HEK293 (cell line): ENCODE measurements at regions not wholly inside any gene's neighbourhood (a gene's known extent, or its start where the extent isn't known, plus 50 kb on each side); places are given as distances from the start of the nearest gene placed in this dataset.

ENCODE experiments used
- CTCF ChIP-seq: fragments of 450-650 bp; formaldehyde crosslinking; IDR thresholded peaks from 2 replicates; pipeline ENCODE4 v1.5.1; 2016; ENCODE audit warnings: missing biosample characterization, missing genetic modification characterization
- FEZF1 ChIP-seq: fragments of 450-650 bp; formaldehyde crosslinking; IDR thresholded peaks from 2 replicates; pipeline ENCODE4 v1.5.1; 2016; ENCODE audit warnings: missing biosample characterization, missing genetic modification characterization
- YY1 ChIP-seq: fragments of 450-650 bp; formaldehyde crosslinking; IDR thresholded peaks from 2 replicates; pipeline ENCODE4 v1.5.1; 2018; ENCODE audit warnings: missing biosample characterization, missing genetic modification characterization
- ZNF169 ChIP-seq: fragments of 450-650 bp; formaldehyde crosslinking; IDR thresholded peaks from 2 replicates; pipeline ENCODE4 v1.5.1; 2016; ENCODE audit warnings: missing biosample characterization, missing genetic modification characterization
- ZNF426 ChIP-seq: fragments of 450-650 bp; formaldehyde crosslinking; IDR thresholded peaks from 2 replicates; pipeline ENCODE4 v1.5.1; 2017; ENCODE audit warnings: missing biosample characterization, missing genetic modification characterization, mild to moderate bottlenecking, inconsistent platforms, moderate library complexity
- ZNF580 ChIP-seq: fragments of 450-650 bp; formaldehyde crosslinking; IDR thresholded peaks from 2 replicates; pipeline ENCODE4 v1.5.1; 2016; ENCODE audit warnings: missing biosample characterization, missing genetic modification characterization

- TF ChIP-seq CTCF (tag by site-specific recombination) (no peak), ZNF580 (tag by site-specific recombination) (no peak), YY1 (tag by site-specific recombination) (no peak), ZNF426 (tag by site-specific recombination) (no peak), FEZF1 (tag by site-specific recombination) (no peak), ZNF169 (tag by site-specific recombination) (no peak)
Observed at GRCh38 chr3:73203633-73204032, 142.2 kb downstream of the EBLN2 start.
